ENCODE measurements at regions not wholly inside any gene's neighbourhood (a gene's known extent, or its start where the extent isn't known, plus 50 kb on each side); places are given as distances from the start of the nearest gene placed in this dataset.
"Not testable (repeated sequence)": the region's sequence is repeated elsewhere in the genome, so short reads cannot be mapped to it uniquely, and the experiment has no call there.

- H3K27ac Mint-ChIP-seq, H3K4me1 Mint-ChIP-seq, H3K4me3 Mint-ChIP-seq, POLR2A ChIA-PET, H3K36me3 Mint-ChIP-seq, H3K9me3 Mint-ChIP-seq, H3K27me3 Mint-ChIP-seq, ATAC-seq: not testable (repeated sequence)
- peak in 4 of 10 donors; percentile 1 to 21 (median 14) for DNase-seq
Observed at GRCh38 chr1:46878173-46878782, 63.0 kb downstream of the CYP4A11 start.

- H3K27me3 Mint-ChIP-seq, POLR2A ChIA-PET, DNase-seq, H3K4me1 Mint-ChIP-seq, ATAC-seq, H3K4me3 Mint-ChIP-seq, H3K9me3 Mint-ChIP-seq, H3K27ac Mint-ChIP-seq, H3K36me3 Mint-ChIP-seq: not testable (repeated sequence)
Observed at GRCh38 chr1:46876093-46876492, 65.2 kb downstream of the CYP4A11 start.

Measured in naive thymus-derived CD8-positive, alpha-beta T cell (primary cell).